ENCODE measurements at regions not wholly inside any gene's neighbourhood (a gene's known extent, or its start where the extent isn't known, plus 50 kb on each side); places are given as distances from the start of the nearest gene placed in this dataset.

GRCh38 chr3:30130391-30130790, 476.0 kb upstream of the TGFBR2 start:
- TF ChIP-seq FOXK2 (IDR thresholded peaks at IDR 0.05) (no peak), BHLHE40 (IDR thresholded peaks at IDR 0.05; ENCODE audit: borderline replicate concordance) (no peak), ZNF384 (IDR thresholded peaks at IDR 0.05) (no peak), FOXA1 (IDR thresholded peaks at IDR 0.05) (no peak), HDGF (IDR thresholded peaks at IDR 0.05; ENCODE audit: borderline replicate concordance) (no peak), TARDBP (IDR thresholded peaks at IDR 0.05) (no peak), ELF4 (IDR thresholded peaks at IDR 0.05) (no peak)

Measured in HEK293T (cell line).